ENCODE measurements at regions not wholly inside any gene's neighbourhood (a gene's known extent, or its start where the extent isn't known, plus 50 kb on each side); places are given as distances from the start of the nearest gene placed in this dataset.

DNA sequence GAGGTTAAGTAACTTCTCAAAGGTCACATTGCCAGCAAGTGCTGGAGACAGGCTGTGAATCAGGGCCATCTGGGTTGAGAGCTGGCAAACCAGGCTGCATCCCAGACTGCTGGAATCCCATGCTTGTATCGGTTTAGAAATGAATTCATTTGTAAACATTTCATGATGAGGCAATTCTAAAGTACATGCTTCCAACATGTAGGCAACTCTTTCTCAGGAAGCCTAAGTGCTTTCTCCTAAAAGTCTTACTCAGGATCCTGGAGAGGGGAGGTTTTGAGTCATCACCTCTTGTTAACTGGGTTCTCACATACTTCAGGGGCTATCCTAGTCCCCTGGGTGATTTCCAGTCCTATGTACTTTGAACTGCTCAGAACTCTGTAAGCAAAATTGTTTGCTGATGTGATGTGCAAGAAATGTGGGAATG is 416.5 kb downstream of the MEIS1 start:
- DNase-seq: no peak

DNA sequence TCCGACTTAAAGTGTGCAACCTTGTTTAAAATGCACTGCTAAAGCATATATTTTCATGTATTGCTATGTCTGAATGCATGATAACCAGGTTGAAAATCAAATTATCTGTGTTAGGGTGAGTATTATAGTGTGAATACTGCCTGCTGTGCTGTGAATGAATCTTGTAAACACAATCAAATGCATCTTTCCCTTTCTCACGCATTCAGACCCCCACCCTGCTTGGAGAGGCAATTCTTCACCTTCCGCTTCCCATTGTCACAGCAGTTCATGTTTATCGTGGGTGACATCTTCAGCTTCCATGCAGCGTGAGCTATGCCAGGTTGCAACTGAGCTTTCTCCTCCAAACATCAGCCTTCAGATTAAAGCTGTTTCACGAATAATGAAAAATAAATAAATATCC is 418.0 kb downstream of the MEIS1 start:
- no peak for DNase-seq

DNA sequence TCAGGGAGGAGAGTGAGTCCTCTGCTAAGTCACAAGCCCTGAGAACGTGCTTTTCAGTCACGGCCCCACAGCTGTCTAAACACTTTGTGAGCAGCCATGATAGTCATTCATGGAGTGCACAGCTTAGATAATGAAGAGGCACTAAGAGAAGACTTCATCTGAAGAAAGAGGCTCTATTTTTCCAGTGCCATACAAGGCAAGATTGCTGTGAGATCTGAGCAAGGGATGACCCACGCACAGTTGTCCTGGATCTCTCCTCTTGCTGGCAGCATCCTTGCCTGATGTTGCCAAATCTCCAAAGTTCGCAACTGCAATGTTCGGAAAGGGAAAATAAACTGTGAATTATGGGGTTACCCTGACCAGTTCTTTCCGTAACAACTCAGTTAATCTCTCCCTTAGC is 418.7 kb downstream of the MEIS1 start:
- DNase-seq: no peak

DNA sequence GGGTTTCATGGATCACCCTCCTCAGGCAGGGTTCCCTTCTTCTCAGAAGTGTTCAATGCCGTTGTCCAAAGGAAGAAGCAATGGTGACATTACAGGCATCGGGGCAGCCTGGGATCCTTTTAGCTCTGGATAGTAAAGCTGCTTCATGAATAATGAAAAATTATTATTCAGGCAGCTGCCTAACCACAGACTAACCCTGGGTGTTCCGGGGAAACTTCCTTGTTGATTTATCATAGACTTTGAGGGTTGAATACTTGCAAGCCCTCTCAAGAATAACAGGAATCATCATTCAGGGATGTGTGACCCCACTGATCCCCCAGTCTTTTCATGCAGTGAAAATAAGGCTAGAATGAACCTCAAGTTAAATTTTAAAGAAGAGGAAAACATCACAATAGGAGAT is 419.4 kb downstream of the MEIS1 start:
- DNase-seq: no peak

DNA sequence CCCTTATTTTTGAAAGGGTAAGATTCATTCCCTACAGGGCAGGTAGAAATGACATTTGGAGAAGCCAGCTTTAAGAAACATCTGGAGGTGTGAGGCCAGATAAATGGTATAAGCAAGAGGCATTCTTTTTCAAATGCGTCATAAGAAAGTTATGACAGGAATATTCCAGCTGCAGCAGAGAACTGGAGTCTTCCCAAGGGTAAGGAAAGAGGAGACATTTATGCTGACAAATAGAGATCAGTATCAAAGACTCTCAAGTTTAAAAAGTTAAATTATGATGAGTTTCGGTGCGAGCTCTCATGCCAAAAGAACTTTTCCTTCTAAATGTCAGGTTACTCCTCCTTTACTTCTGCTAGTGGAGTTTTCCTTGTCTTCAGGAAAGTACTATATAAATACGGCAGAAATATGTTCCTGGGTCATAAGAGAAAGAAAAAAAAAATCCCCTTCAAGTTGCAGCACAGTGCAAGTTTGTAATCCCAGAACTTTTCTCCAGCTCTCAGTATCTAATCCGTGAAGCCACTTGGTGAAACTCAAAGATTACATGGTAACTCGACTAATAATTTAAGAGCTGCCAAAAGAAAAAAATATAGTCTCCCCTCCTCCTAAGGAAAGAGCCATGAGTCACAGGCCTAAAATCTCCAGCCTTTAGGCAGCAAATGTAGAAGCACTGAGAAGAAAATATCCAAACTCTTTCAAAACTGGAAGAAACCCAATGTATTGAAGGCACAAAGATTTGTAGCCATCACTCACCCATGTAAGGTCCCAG is 428.1 kb downstream of the MEIS1 start:
- DNase-seq: no peak

DNA sequence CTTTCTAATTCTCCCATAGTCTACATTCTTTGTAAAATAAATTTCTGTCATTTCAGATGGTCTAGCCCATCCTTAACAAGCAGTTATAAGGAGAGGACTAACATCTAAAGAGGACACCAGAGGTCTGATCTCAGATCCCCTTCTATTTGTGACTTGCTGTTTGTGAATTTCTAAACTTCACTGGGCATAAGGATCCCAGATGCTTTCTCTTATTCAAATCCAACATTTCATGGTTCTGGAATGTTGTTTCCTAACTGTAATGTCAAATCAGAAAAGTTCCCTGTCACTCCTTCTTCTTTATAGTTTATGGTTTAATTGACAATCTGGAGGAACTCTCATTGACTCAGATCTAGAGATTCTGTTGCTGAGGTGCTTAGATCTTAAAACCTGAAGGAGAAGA is 430.2 kb downstream of the MEIS1 start:
- no peak for DNase-seq

DNA sequence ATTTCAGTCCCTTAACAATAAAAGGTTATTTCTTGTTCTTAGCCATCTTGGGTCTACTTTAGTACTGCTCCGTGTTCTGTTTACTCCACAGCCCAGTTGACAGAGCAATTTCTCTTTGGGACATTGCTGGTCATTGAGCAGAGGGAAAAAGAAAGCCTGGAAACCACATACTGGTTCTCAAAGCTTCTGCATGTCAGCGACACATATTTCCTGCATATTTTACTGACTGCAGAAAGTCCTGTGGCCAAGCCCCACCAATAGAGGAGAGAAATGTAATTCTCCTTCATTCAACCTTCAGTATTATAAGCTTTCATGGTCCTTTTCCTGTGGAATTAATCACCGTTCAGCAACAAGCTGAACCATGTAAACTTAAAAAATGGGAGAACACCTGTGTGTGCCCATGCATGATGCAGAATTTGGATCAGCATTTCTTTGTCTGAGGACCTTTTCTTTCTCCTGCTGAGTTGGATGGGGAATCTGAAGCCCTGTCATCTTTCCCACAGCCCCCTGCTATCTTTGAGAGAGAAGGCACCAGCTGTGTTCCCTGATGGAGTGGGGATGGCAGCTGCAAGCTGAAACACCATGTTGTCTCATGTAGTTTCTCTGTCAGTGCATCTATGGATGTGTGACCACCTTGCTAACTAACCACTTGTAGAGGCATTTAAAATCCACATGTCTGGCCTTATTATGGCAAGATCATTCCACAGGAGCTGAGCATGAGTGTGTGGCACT is 431.6 kb downstream of the MEIS1 start:
- no peak for DNase-seq

DNA sequence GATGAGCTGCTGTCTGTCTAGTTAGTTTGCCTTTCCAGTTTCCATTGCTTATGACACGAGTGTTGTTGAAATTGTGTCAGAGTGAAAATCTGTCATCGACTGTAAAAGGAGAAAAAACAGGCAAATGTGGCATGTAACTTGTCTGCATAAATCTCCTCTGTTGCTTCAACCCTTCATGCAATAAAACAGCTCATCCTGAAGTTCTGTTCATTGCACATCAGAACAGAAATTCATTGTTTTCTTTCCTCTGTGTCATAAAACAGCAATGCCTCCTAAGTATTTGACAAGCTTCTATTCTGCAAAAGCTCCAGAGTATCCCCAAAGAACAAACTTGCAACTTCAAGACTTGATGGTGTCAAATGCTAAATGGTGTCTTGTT is 432.1 kb downstream of the MEIS1 start:
- DNase-seq: no peak

DNA sequence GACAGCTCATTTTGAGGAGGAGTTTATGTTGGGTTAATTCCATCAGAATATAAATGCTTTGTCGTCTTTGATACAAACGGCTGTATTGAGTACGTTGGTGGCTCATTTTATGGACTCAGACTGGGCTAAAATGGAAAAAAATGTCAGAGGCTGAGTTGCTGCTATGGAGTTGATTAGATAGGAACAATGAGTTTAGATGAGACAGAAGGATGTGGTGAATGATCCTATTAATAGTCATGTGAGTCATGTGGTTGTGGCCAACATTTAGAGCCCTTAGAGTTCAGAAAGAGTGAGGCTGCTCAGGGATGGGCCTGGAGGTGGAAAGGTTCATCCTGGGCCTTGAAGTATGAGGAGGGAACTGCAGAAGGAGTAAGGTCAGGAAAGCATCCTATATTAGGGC is 434.2 kb downstream of the MEIS1 start:
- DNase-seq: no peak

DNA sequence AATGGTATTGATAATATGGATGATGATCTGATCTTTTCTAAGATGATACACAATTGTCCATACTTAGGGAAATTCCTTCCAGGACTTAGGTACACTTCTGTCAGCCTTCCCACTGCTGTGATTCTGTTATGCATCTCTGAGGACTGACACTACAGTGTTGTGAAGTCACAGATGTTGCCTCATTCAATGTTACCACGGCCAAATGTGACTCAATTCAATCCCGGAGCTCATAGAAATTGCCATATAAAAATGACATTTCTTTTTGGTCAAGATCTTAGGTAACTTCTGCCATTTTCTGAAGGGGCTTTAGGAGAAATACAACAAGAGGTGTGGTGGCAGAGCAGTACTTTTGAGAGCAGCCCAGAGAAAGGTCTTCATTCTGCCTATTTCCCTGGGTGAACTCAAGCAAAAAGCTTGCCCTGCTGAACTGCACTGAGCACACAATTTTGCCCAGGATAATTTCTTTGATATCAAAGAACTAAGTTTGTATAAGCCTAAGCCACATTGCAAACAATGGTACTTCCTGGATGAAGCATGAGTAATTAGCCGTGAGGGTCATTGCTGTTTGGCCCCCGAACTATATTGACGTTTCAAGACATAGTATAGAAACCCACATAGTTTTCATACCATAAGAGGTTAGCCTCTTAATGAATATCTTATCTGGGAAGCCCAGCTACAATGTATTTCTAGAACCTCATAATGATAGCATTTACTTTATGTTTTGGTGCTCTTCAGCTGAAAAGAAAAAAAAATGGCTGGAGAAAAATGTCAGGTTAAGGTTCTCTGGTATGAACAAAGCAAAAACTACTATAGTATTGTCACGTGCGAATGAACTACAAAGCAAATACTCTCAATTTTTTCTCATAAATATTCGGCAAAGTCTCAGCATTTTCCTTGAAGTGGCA is 437.4 kb downstream of the MEIS1 start:
- DNase-seq: no peak

DNA sequence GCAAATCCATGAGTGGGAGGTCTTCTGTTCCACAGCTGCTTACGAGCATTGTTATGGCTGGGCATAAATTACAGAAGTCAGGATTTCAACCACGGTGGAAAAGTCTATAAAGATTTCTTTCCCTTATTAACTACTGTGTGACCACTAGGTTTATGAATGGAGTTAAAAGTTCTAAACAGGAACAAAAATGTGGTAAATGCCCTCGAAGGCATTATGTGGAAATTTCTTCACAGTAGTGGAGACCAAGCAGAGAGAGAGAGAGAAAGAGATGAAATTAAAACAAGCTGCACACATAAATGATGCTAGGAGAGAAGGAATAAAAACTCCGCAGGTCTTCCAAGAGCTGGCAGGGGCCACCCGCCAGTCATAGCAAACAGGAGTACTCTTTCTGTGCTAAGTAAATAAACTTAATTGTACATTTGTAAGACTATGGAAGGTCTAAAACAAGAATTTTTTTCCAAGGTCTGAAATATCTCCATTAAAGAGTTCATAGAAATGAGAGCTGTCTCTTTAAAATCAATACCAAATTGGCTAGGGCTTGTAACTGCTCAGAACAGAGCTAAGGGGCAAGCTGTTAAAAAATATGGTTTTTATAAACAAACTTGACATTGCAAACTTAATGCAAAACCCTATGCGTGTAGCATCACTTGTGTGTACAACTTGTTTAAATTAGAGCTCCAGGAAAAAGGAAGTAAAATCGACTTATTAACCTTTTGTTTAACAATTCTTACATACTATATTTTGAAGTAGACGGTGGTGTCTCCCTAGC is 438.2 kb downstream of the MEIS1 start:
- DNase-seq: no peak

DNA sequence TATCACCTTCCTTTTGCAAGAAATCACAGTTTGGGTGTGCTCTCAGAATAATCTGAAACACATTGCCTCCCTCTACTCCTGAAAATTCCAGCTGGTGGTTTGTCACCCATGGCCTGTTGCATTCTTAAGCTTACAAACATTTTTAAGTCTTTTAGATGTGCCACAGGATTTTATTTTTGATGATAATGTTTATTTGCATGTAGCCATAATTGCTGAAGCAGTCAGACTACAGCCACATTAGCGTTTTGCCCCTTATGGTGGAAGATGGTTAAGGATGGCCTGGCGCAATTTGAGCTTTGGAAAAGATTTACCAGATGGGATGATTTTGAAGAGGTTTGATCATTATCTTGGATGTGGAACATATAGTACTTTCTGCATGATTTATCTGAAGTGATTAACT is 439.5 kb downstream of the MEIS1 start:
- no peak for DNase-seq

DNA sequence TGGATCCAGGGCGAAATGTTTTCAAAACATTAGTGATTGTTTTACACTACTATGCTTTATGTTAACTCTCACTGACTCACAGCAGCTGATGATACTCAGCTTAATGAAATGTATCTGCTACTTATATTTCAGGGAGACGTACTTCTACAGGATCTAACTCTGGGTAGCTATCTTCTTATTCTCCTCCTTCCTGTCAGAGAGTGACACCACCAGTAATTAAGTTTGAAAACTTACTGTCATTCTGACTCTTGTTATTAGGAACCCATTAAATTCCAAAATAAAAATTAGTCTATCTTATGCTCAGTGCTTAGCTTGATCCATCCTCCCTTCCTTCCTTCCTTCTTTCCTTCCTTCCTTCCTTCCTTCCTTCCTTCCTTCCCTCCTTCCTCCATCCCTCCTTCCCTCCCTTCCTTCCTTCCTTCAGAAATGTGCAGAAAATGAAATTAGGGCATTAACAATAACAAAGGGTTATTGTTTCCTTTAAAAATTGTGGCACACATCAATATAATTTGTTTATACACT is 441.1 kb downstream of the MEIS1 start:
- no peak for DNase-seq

DNA sequence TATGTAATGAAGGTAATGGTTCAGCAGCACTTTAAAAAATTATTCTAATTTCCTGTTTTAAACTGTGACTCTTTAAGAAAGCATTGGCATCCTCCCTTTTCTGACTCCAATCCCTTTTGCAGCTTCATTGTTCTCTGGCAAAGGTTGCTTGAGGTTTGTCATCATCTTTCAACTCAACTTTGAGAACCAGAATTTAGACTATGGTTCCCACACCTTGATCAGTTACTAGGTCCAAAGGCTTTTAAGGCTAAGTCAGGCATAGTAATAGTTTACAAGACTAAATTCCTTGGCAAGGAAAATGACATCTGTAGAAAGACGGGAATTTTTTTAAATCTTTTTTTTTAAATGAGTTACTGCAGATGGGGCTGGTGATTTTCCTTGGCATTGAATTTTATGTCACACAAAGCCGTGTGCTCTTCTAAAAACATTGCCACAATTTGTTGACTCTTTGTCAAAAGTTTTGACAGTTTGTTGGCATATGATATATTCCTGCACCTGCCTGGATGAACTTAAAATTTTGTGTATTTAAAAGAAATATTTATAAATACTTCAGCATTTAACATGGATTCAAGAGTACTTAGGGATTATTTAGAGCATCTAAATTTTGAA is 451.0 kb downstream of the MEIS1 start:
- no peak for DNase-seq

DNA sequence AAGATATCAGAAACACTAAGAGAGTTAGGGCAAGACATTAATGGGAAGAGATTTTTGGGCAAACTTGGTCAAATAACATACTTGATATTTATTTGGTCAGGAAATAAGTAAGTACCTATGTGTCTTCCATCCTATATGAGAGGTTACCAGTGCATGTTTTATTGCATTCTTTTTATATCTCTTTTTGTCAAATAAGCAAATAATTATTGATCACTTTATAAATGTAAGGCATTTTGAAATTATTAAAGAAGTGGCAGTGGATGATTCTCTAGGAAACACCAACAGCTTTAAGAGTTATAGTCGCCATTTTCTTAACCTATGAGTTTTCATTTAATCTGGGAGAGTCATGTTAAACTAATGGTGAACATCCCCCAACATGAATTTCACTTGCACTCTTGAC is 453.3 kb downstream of the MEIS1 start:
- no peak for DNase-seq

DNA sequence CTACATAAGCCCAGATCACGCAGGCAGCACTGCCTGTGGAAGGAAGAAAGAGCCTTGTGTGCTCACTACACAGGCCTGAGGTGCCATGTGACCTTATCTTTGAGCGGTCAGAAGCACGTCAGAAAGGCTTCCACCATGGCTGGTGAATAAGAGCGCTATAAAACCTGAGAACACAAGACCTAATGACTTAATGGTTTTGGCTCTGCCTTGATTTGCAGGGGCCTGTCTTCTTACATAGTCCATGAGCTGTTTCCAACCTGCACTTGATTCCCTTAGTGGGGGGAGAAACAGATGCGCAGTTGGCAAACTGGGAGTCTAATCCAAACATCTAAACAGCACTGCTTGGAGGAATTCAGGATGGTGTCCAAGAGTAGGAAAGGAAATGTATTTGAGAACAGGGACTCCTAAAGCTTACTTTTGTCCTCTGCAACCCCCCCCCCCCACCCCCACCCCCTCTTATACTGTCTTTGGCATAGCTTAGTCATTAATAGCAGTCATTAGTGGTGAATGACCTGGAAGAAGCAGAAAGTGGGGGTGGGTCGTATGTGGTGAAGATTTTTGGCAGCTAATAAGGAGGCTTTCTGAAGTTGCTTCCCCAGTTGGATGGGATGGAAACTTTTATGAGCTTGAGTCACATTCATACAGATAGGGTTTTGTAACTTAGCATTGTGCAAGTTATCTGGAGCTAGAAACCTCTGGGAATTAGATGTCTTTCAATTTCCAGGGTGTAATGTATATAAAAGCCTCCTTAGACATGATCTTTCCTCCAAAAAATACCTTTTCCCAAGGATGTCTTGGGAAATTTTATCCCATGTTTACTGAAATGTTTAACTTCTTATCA is 454.1 kb downstream of the MEIS1 start:
- no peak for DNase-seq

DNA sequence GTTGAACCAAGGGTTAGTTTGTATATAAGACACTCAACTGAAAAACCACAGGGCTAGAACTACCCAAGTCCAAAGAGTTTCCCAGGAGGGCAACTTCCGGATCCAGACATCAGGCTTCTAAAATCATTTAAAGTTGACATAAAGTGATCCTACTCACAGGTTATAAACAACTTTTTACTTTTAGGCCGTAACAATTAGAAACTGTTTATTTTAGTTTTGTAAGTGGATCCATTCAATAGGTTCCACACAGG is 454.6 kb downstream of the MEIS1 start:
- DNase-seq: no peak

DNA sequence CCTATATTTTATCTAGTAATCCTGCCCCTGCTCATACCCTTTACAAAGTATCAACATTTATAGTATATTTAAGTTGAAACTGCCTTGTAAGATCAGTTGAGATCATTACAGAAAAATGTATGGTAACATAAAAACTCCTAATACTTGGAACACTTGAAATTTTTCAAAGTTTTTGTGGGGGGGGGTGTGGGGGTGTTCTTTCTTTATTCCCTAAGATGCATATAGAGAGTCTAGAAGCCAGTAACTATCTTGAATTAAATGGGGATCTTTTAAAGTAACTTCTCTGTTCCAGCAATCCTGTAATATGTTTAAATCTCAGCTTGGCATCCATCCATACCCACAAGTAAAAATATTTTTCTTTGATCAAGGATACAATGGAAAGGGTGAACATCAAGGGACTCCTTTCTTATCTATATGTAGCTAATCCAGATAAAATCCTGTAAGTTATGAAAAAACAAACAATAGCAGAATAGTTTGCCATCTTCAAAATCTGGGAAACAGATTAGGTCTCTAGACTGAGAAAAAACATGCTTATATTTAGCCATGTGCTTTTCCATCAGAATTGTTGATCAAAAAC is 455.3 kb downstream of the MEIS1 start:
- DNase-seq: no peak

DNA sequence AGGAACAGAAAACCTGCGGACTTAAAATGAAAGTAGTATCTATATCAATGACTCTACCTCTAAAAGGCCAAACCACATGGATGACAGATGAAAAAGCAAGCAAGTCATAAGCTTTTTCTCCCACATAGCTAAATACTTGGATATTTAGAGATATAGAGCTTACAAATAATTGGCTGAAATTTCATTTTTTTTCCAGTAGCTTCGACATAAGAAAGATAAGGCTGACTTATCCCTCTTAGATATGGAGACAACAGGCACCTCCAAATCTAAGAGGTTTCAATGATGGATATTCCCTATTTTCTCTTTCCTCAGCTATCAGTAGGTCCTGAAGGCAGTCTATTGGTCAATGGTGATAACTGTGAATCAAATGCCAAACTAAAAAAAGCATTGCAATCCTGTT is 460.3 kb downstream of the MEIS1 start:
- DNase-seq: no peak

DNA sequence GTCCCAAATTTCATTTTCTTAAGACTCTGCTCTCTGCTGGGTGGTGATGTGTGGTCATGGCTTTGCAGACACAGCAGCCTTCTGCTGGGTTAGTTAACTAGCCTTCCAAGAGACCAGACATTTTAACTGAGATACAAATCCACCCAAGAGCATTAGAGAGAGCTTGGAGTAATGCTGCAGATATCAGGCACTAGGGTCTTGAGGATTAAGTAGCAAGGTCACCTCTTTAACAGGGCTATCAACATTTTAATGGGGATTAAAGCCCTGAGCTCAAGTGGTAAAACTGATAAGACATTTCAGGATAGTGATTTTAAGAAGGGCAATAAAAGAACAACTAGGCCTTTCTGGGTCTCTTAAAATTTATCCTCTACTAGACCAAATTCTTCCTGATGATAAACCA is 461.2 kb downstream of the MEIS1 start:
- no peak for DNase-seq

DNA sequence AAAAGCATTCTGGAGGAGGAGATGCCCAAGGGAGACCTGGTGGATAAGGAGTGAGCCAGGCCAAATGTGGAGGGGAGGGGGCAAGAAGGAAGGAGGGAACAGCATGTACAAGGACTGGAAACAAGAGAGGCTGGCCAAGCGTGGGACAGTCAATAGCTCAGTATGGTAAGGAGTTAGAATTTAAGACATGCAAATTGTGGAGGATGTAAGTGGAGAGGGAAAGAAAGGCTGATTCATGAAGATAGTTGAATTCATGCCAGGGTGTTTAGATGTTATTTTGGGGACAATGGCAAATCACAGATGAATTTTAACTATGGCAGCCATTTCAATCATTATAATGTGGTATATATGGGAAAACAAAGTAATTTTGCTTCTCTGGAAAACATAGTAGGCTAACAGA is 462.3 kb downstream of the MEIS1 start:
- DNase-seq: no peak
